OCI-LY1 (cell line): ENCODE measurements at regions not wholly inside any gene's neighbourhood (a gene's known extent, or its start where the extent isn't known, plus 50 kb on each side); places are given as distances from the start of the nearest gene placed in this dataset.

ENCODE experiments used
- H2AFZ ChIP-seq: fragments of 200-600 bp; sonication (generic), shearing (Covaris generic); 2 replicates; pipeline ENCODE4 v1.6.0; 2014; ENCODE audit warnings: antibody characterized with exemption, mild to moderate bottlenecking, low read length
- H3F3A ChIP-seq: fragments of 200-600 bp; sonication (generic), shearing (Covaris generic); 2 replicates; pipeline ENCODE4 v1.6.0; 2014; ENCODE audit warnings: mild to moderate bottlenecking, antibody characterized with exemption, low read length, moderate library complexity; ENCODE audit not compliant: insufficient read depth
- H3K27ac ChIP-seq: fragments of 200-600 bp; sonication (generic); 2 replicates; pipeline ENCODE4 v1.5.1; 2014; ENCODE audit warnings: low read length, mixed run types, mild to moderate bottlenecking, low read depth; ENCODE audit not compliant: poor library complexity, severe bottlenecking
- H3K27me3 ChIP-seq: fragments of 200-600 bp; sonication (generic); 2 replicates; pipeline ENCODE4 v1.6.0; 2014; ENCODE audit warnings: antibody characterized with exemption, mild to moderate bottlenecking, low read length, moderate library complexity; ENCODE audit not compliant: insufficient read depth
- H3K36me3 ChIP-seq: fragments of 200-600 bp; sonication (generic); 2 replicates; pipeline ENCODE4 v1.6.1; 2014; ENCODE audit warnings: mild to moderate bottlenecking, antibody characterized with exemption, low read length, moderate library complexity, mixed read lengths; ENCODE audit not compliant: insufficient read depth
- H3K4me1 ChIP-seq: fragments of 200-600 bp; sonication (generic); 2 replicates; pipeline ENCODE4 v1.5.1; 2014; ENCODE audit warnings: mild to moderate bottlenecking, low read length, moderate library complexity; ENCODE audit not compliant: insufficient read depth, severe bottlenecking
- H3K4me2 ChIP-seq: fragments of 200-600 bp; sonication (generic), shearing (Covaris generic); 2 replicates; pipeline ENCODE4 v1.6.1; 2014; ENCODE audit warnings: low read length
- H3K4me3 ChIP-seq: fragments of 200-600 bp; sonication (generic); 2 replicates; pipeline ENCODE4 v1.5.1; 2014; ENCODE audit warnings: low read length, low read depth, mild to moderate bottlenecking, mixed read lengths; ENCODE audit not compliant: poor library complexity, severe bottlenecking
- H3K79me2 ChIP-seq: fragments of 200-600 bp; shearing (Covaris generic); 2 replicates; pipeline ENCODE4 v1.6.1; 2016; ENCODE audit warnings: mixed run types, low read length, mixed read lengths; ENCODE audit not compliant: insufficient read depth
- H3K9ac ChIP-seq: fragments of 200-600 bp; sonication (generic), shearing (Covaris generic); 2 replicates; pipeline ENCODE4 v1.6.1; 2014; ENCODE audit warnings: mild to moderate bottlenecking, low read length, mixed read lengths
- H3K9me2 ChIP-seq: fragments of 200-600 bp; sonication (generic), shearing (Covaris generic); 2 replicates; pipeline ENCODE4 v1.6.1; 2014; ENCODE audit warnings: low read depth, mild to moderate bottlenecking, low read length, mixed read lengths
- H3K9me3 ChIP-seq: fragments of 200-600 bp; shearing (Covaris generic); 2 replicates; pipeline ENCODE4 v1.6.1; 2014; ENCODE audit warnings: low read length, mixed read lengths
- H4K20me1 ChIP-seq: fragments of 200-600 bp; sonication (generic), shearing (Covaris generic); 2 replicates; pipeline ENCODE4 v1.6.0; 2016; ENCODE audit warnings: mild to moderate bottlenecking, low read length; ENCODE audit not compliant: insufficient read depth
- CTCF ChIP-seq: fragments of 200-600 bp; sonication (generic), shearing (Covaris generic); IDR thresholded peaks from 2 replicates; pipeline ENCODE4 v1.5.1; 2017; ENCODE audit warnings: mild to moderate bottlenecking, antibody characterized with exemption, low read length, moderate library complexity, mixed read lengths
- EZH2 ChIP-seq: fragments of 200-600 bp; sonication (generic), shearing (Covaris generic); IDR thresholded peaks from 2 replicates; pipeline ENCODE4 v1.8.0; 2017; ENCODE audit warnings: borderline replicate concordance, mixed run types, mild to moderate bottlenecking, antibody characterized with exemption, low read length, moderate library complexity, mixed read lengths

DNA sequence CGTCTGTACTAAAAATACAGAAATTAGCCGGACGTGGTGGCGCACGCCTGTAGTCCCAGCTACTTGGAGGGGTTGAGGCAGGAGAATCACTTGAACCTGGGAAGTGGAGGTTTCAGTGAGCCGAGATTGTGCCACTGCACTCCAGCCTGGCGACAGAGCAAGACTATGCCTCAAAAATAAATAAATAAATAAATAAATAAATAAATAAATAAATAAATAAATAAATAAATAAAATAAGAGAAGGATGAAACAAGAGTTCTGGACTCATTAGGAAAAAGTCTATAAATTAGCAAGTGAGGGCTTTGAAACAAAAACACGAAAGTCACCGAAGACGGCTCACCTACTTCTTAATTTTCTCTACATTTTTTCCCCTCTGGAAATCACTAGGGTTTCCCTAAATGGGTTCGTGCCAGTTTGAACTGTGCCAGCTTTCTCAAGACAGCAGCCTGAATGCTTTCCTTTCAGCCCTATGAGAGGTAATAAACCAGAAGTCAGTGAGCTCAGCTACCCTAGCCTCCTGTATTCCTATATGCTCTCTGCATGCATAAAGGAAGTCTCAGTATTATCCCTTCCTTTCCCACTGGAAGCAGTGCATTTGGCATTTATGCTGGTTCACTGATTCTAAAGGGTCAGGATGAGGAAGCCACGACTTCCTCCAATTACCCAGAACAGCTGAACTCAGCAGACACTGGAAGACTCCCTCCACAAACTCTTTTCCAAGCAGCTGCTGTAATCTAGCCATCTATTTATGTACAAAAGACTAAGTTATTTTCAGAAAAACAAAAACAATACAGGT is 266.9 kb downstream of the ZBBX start:
- H3K9ac ChIP-seq: no peak overlapping the region
- H3K4me1 ChIP-seq: no peaks in the 10 kb centered on the region
- TF ChIP-seq CTCF (no peak), EZH2 (no peak)
- no peak overlapping the region for H2AFZ ChIP-seq
- H3F3A ChIP-seq: no peaks in the 10 kb centered on the region
- H3K36me3 ChIP-seq: no peaks in the 10 kb centered on the region
- H3K27me3 ChIP-seq: no peaks in the 10 kb centered on the region
- H3K4me3 ChIP-seq: no peak overlapping the region
- H3K9me2 ChIP-seq: no peaks in the 10 kb centered on the region
- no peaks in the 10 kb centered on the region; the same call in 1 of the 2 replicates for H4K20me1 ChIP-seq
- H3K9me3 ChIP-seq: no peaks in the 10 kb centered on the region
- H3K4me2 ChIP-seq: no peak overlapping the region
- H3K79me2 ChIP-seq: no peaks in the 10 kb centered on the region
- no peak overlapping the region for H3K27ac ChIP-seq

DNA sequence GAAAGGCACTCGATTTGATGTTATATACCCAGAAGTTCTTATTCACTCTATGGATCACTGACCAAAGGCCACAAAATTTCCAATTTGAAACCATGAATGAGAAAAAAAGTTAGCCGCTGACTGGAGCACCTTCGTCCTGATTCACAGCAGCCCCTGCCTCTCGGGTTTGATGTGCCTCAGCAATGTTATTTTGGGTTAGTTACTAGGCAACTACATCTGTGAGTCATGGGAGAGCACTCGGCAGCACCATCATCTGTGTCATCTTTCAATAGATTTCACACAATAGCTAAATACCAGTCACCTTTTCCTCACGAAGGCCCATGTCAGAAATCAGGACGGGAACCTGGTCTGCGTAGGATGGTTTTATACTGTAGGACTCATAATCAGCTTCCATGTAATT is 269.2 kb downstream of the ZBBX start:
- no peaks in the 10 kb centered on the region for H3K79me2 ChIP-seq
- TF ChIP-seq EZH2 (no peak), CTCF (no peak)
- no peaks in the 10 kb centered on the region for H3K9me3 ChIP-seq
- H3K4me1 ChIP-seq: no peaks in the 10 kb centered on the region
- no peak overlapping the region for H3K4me3 ChIP-seq
- H3K4me2 ChIP-seq: no peak overlapping the region
- no peaks in the 10 kb centered on the region for H3K9me2 ChIP-seq
- no peak overlapping the region for H2AFZ ChIP-seq
- H3K36me3 ChIP-seq: no peaks in the 10 kb centered on the region
- H3F3A ChIP-seq: no peaks in the 10 kb centered on the region
- no peaks in the 10 kb centered on the region; the same call in 1 of the 2 replicates for H4K20me1 ChIP-seq
- H3K27ac ChIP-seq: no peak overlapping the region
- H3K9ac ChIP-seq: no peak overlapping the region
- H3K27me3 ChIP-seq: no peaks in the 10 kb centered on the region

GRCh38 chr3:167109746-167110145 is 270.4 kb downstream of the ZBBX start:
- H3F3A ChIP-seq: no peaks in the 10 kb centered on the region
- no peaks in the 10 kb centered on the region; the same call in 1 of the 2 replicates for H4K20me1 ChIP-seq
- H3K4me3 ChIP-seq: no peak overlapping the region
- no peaks in the 10 kb centered on the region for H3K79me2 ChIP-seq
- H2AFZ ChIP-seq: no peak overlapping the region
- no peak overlapping the region for H3K9ac ChIP-seq
- H3K9me2 ChIP-seq: no peaks in the 10 kb centered on the region
- H3K27me3 ChIP-seq: no peaks in the 10 kb centered on the region
- H3K4me1 ChIP-seq: no peaks in the 10 kb centered on the region
- H3K27ac ChIP-seq: no peak overlapping the region
- no peak for TF ChIP-seq EZH2
- TF ChIP-seq CTCF: no peak
- H3K9me3 ChIP-seq: no peaks in the 10 kb centered on the region
- H3K4me2 ChIP-seq: no peak overlapping the region
- H3K36me3 ChIP-seq: no peaks in the 10 kb centered on the region
